DND-41 (cell line): ENCODE measurements at regions not wholly inside any gene's neighbourhood (a gene's known extent, or its start where the extent isn't known, plus 50 kb on each side); places are given as distances from the start of the nearest gene placed in this dataset.

Experiments
- EZH2 ChIP-seq: IDR thresholded peaks from 3 replicates; pipeline ENCODE4 v1.6.1; 2012; ENCODE audit warnings: borderline replicate concordance, low read depth, mild to moderate bottlenecking, moderate library complexity, low read length, inconsistent platforms; ENCODE audit not compliant: severe bottlenecking
- TF ChIP-seq, protein P1 (sequence below): IDR thresholded peaks from 2 replicates; pipeline ENCODE4 v1.5.1; 2012; ENCODE audit warnings: borderline replicate concordance, low read length, moderate library complexity, mild to moderate bottlenecking; ENCODE audit not compliant: poor library complexity, severe bottlenecking; ENCODE audit errors: extremely low read depth

DNA sequence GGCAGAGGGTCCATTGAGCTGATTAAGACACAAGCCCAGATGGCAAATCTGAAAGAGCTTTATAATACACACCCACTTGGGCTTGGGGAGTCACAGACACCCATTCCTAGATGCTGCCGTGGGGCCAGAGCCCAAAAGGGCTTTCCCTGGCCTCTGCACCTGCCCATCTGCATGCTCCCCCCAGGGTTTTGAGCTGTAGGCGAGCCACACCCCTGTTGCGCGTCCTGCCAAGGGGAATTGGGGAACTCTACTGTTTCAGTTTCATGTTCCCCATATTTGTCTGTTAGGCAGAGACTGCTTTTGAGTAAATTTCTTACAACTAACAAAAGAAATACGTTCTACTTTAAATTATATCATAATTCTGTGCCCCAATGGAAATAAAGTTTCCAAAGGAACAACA, 52.9 kb upstream of the FNDC1 start:
- no peak for TF ChIP-seq EZH2
- TF ChIP-seq, protein P1, sequence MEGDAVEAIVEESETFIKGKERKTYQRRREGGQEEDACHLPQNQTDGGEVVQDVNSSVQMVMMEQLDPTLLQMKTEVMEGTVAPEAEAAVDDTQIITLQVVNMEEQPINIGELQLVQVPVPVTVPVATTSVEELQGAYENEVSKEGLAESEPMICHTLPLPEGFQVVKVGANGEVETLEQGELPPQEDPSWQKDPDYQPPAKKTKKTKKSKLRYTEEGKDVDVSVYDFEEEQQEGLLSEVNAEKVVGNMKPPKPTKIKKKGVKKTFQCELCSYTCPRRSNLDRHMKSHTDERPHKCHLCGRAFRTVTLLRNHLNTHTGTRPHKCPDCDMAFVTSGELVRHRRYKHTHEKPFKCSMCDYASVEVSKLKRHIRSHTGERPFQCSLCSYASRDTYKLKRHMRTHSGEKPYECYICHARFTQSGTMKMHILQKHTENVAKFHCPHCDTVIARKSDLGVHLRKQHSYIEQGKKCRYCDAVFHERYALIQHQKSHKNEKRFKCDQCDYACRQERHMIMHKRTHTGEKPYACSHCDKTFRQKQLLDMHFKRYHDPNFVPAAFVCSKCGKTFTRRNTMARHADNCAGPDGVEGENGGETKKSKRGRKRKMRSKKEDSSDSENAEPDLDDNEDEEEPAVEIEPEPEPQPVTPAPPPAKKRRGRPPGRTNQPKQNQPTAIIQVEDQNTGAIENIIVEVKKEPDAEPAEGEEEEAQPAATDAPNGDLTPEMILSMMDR = no peak
